ENCODE measurements at regions not wholly inside any gene's neighbourhood (a gene's known extent, or its start where the extent isn't known, plus 50 kb on each side); places are given as distances from the start of the nearest gene placed in this dataset.

DNA sequence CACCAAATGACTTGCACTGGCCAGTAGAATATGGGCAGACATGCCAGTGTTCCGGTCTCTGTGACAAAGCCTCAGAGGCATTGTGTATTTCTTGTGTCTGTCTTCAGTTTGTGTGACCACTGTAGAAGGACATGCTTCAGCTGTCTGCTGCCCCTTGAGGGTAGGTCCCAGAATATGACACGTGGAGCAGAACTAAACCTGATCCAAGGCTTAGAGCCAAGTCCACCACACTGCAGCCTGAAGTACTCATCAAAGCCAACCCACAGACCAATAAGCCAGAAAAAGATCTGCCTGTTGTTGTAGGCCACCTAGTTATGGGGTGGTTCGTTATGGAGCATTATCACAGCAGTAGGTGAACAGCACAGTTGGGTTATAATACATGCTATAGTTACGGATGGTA is 468.9 kb downstream of the PSAT1 start:
- DNase-seq = no peak
- no peak overlapping the region for H3K27ac ChIP-seq
- no peak for TF ChIP-seq POLR2A (IDR thresholded peaks at IDR 0.05)
- TF ChIP-seq, protein P1, sequence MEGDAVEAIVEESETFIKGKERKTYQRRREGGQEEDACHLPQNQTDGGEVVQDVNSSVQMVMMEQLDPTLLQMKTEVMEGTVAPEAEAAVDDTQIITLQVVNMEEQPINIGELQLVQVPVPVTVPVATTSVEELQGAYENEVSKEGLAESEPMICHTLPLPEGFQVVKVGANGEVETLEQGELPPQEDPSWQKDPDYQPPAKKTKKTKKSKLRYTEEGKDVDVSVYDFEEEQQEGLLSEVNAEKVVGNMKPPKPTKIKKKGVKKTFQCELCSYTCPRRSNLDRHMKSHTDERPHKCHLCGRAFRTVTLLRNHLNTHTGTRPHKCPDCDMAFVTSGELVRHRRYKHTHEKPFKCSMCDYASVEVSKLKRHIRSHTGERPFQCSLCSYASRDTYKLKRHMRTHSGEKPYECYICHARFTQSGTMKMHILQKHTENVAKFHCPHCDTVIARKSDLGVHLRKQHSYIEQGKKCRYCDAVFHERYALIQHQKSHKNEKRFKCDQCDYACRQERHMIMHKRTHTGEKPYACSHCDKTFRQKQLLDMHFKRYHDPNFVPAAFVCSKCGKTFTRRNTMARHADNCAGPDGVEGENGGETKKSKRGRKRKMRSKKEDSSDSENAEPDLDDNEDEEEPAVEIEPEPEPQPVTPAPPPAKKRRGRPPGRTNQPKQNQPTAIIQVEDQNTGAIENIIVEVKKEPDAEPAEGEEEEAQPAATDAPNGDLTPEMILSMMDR (IDR thresholded peaks at IDR 0.05) = no peak
- H3K4me3 ChIP-seq (replicated peaks in 1 of 3) = no peak overlapping the region
- 83% methylated on average over 4 of the region's 4 CpGs for WGBS, 2 donors
- H3K9me3 ChIP-seq = no peaks in the 10 kb centered on the region
- H3K4me1 ChIP-seq = no peaks in the 10 kb centered on the region
- intact Hi-C loops (cut with DNase I) = no loop called here
- H3K27me3 ChIP-seq = no peaks in the 10 kb centered on the region
- H3K36me3 ChIP-seq = no peaks in the 10 kb centered on the region

DNA sequence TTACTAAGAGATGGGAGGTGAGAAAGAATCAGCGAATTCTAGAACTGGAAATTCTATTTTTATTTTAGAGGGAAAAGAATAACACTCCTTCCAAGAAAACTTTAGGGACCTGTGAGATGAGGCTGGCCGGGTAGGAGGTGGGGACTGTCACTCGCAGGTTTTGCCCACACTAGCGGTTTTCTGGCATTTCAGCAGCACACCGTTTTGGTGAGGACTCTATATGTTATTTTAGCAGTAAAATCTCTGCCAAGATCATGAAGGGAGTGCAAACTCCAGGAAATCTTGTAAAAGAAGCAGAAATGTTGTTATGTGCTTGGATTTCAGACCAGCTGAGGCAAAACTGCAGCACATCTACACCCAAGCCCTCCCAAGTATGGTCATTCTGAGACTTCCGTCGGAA is 470.6 kb downstream of the PSAT1 start:
- Histone ChIP-seq H3K9me3 (no peaks in the 10 kb centered on the region), H3K27me3 (no peaks in the 10 kb centered on the region), H3K27ac (no peak overlapping the region), H3K4me3 (replicated peaks in 1 of 3) (no peak overlapping the region), H3K4me1 (no peaks in the 10 kb centered on the region), H3K36me3 (no peaks in the 10 kb centered on the region)
- TF ChIP-seq, protein P1 (IDR thresholded peaks at IDR 0.05) = no peak
- no peak for TF ChIP-seq POLR2A (IDR thresholded peaks at IDR 0.05)
- no peak for DNase-seq
- intact Hi-C loops (cut with DNase I) = no loop called here
- WGBS, 2 donors = 41 to 44% methylated on average over 7 of the region's 7 CpGs

DNA sequence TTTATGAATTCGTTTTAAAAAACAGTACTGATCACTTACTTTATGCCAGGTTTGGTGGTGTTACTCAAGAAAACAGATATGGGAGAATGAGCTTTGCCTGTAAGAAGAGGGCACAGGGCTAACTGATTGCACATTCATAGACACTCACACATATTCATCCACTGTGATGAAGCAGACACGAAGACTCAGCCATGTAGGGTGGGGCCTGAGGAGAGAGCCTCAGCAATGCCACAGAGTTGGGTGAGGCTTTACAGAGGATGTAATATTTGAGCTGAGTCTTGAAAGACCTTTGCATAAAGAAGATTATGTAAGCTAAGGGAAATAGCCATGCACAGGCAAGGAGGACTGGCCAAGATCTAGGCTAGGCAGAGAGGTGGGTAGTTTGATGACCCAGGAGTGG is 472.8 kb downstream of the PSAT1 start:
- Histone ChIP-seq H3K27me3 (no peaks in the 10 kb centered on the region), H3K4me1 (no peaks in the 10 kb centered on the region), H3K9me3 (no peaks in the 10 kb centered on the region), H3K27ac (no peak overlapping the region), H3K36me3 (no peaks in the 10 kb centered on the region), H3K4me3 (replicated peaks in 1 of 3) (no peak overlapping the region)
- intact Hi-C loops (cut with DNase I) = no loop called here
- DNase-seq = no peak
- WGBS, 2 donors = 85 to 90% methylated on average over 2 of the region's 2 CpGs
- TF ChIP-seq POLR2A (IDR thresholded peaks at IDR 0.05) = no peak

DNA sequence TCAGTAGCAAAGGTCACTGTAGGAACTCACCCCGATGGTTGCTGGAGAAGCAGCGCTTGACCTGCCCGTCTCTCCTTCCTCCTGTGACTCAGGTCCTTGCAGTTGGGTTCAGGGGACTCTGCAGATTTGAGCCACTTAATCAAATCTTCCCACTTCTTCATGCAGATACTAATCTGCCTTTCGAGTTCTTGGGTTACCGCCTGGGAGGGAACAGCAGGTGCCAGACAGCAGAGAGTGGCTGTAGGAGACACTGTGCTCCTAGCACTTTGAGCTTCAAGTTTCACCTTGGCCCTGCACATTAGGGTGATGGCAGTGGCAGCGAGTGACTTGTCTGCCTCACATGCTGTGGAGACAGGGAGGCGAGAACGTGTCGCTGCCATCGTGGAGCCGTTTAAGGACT is 478.3 kb downstream of the PSAT1 start:
- no peak overlapping the region for H3K27ac ChIP-seq
- intact Hi-C loops (cut with DNase I) = no loop called here
- no peaks in the 10 kb centered on the region for H3K9me3 ChIP-seq
- no peaks in the 10 kb centered on the region for H3K4me1 ChIP-seq
- H3K27me3 ChIP-seq = no peaks in the 10 kb centered on the region
- H3K4me3 ChIP-seq (replicated peaks in 1 of 3) = no peak overlapping the region
- TF ChIP-seq POLR2A (IDR thresholded peaks at IDR 0.05) = no peak
- TF ChIP-seq, protein P1 (IDR thresholded peaks at IDR 0.05) = no peak
- WGBS, 2 donors = 58 to 59% methylated on average over 11 of the region's 11 CpGs
- DNase-seq = no peak
- H3K36me3 ChIP-seq = no peaks in the 10 kb centered on the region

DNA sequence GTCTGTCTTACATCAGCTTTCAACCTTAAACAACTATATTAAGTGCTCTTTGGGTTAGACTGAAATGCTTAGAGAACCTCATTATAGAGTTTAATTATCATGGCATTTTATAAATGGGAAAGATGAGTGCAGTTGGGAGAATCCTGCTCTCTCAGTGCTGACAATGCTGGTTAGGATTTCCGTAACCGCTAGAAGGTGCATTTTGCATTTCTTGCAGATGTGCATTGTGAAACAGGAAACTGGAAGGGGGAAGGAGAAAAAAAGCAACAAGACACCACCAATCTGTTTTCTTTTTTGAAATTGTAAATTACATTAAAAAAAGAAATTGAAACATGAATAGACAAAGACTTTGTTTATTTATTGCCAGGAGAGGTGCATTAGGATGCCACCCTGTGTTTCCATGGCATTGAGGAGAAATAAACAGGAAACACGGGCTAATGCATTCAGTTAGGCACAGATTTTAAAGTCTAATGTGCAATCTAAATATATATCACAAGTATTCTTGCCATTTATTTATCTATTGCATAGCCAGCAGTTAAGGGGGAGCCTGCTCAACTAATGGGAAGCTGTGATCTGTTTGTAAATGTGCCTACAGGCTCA is 478.9 kb downstream of the PSAT1 start:
- Histone ChIP-seq H3K9me3 (no peaks in the 10 kb centered on the region), H3K4me1 (no peaks in the 10 kb centered on the region), H3K27me3 (no peaks in the 10 kb centered on the region), H3K4me3 (replicated peaks in 1 of 3) (no peak overlapping the region), H3K36me3 (no peaks in the 10 kb centered on the region), H3K27ac (no peak overlapping the region)
- intact Hi-C loops (cut with DNase I) = no loop called here
- no peak for DNase-seq
- 74 to 83% methylated on average over 3 of the region's 3 CpGs for WGBS, 2 donors
- TF ChIP-seq, protein P1 (IDR thresholded peaks at IDR 0.05) = no peak
- TF ChIP-seq POLR2A (IDR thresholded peaks at IDR 0.05) = no peak

DNA sequence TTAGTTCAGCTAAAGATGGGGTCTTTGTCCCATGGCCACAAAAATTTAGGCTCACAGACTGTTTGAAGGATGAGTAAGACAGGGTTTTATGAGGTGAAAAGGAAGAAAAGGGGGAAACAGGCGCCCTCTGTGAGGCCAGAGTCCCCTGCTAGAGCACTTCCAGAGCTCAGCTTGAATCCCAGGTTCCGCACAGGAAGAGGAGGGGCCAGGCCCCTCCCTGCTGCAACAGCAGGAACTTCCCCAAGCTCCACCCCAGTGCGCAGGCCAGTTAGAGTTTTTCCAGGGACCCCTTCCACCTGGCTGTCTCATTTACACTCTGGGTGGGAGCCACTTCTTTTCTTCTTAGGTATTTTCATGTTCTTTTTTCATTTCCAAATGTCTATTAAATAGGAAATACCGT is 480.8 kb downstream of the PSAT1 start:
- intact Hi-C loops (cut with DNase I) = no loop called here
- no peaks in the 10 kb centered on the region for H3K36me3 ChIP-seq
- no peaks in the 10 kb centered on the region for H3K4me1 ChIP-seq
- no peak overlapping the region for H3K4me3 ChIP-seq (replicated peaks in 1 of 3)
- H3K27me3 ChIP-seq = no peaks in the 10 kb centered on the region
- no peaks in the 10 kb centered on the region for H3K9me3 ChIP-seq
- 83 to 89% methylated on average over 4 of the region's 4 CpGs for WGBS, 2 donors
- no peak for DNase-seq
- no peak for TF ChIP-seq POLR2A (IDR thresholded peaks at IDR 0.05)
- TF ChIP-seq, protein P1 (IDR thresholded peaks at IDR 0.05) = no peak
- no peak overlapping the region for H3K27ac ChIP-seq

All from thyroid gland (tissue), 4 donors.